ENCODE measurements at regions not wholly inside any gene's neighbourhood (a gene's known extent, or its start where the extent isn't known, plus 50 kb on each side); places are given as distances from the start of the nearest gene placed in this dataset.

DNA sequence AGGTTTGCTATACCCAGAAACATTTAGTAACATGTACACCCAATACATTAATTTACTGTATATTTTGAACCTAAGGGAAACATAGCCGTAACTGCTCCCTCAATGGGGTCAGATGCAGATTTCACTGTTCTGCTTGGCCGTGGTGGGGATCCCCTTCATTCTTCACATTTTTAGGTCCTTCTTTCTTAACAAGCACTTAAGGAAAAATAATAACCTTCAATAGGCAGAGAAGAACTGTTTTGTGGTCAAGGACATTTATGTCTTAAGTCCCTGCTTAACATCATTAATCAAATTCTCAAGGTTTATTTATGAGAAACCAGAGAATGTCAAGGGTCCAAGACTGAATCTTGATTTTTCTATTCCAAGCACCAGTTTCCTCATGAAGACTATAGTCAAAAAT, 592.1 kb upstream of the ANKRD30A start:
- no peak for TF ChIP-seq POLR2A (IDR thresholded peaks at IDR 0.05; ENCODE audit: low read depth, low read length)
- no peak for TF ChIP-seq CTCF (IDR thresholded peaks at IDR 0.05; ENCODE audit: extremely low read depth in 1 of 2, insufficient read depth in 1 of 2, low read depth in 1 of 2, low read length in 2 of 2)
- no peak for TF ChIP-seq GATA2 (IDR thresholded peaks at IDR 0.05; ENCODE audit: insufficient read depth, insufficient read length, low read depth, low read length)

All from endothelial cell of umbilical vein (primary cell).